T47D (cell line): ENCODE measurements at regions not wholly inside any gene's neighbourhood (a gene's known extent, or its start where the extent isn't known, plus 50 kb on each side); places are given as distances from the start of the nearest gene placed in this dataset.

ENCODE experiments used
- DNase-seq, 2 experiments: peaks; one replicate each; pipeline versions ENCODE4 v3.0.0 to v3.0.0-alpha.2; 2011 to 2012; ENCODE audit warnings: low read depth in 1 of 2, low spot score in 1 of 2
- JUND ChIP-seq: IDR thresholded peaks from 2 replicates; pipeline ENCODE4 v1.6.1; 2012; ENCODE audit warnings: low read depth
- in situ Hi-C: cut with HindIII; loops from 2 replicates; pipeline ENCODE4 v1.10.0; 2016; ENCODE audit warnings: low sequenced_read_pairs, low pct_unique_long_range_greater_than_20kb

- in situ Hi-C loops = no loop called here
- no peak for TF ChIP-seq JUND
- DNase-seq = no peak
Measured at GRCh38 chr2:88321449-88322248, 130.8 kb downstream of the FOXI3 start.

- DNase-seq = no peak
- in situ Hi-C loops = no loop called here
- no peak for TF ChIP-seq JUND
Measured at GRCh38 chr2:88320076-88320773, 132.3 kb downstream of the FOXI3 start.

- in situ Hi-C loops = no loop called here
- no peak for TF ChIP-seq JUND
Measured at GRCh38 chr2:88318956-88319330, 133.6 kb downstream of the FOXI3 start.

GRCh38 chr2:88318071-88318955 lies 134.2 kb downstream of the FOXI3 start:
- DNase-seq = no peak
- TF ChIP-seq JUND = no peak
- in situ Hi-C loops = no loop called here

More at GRCh38 chr2:88318956-88319330, 133.6 kb downstream of the FOXI3 start:
- DNase-seq = no peak

GRCh38 chr2:88310787-88311186 lies 140.6 kb downstream of the THNSL2 start:
- no peak for TF ChIP-seq JUND
- in situ Hi-C loops = no loop called here

GRCh38 chr2:88307817-88308216 lies 137.7 kb downstream of the THNSL2 start:
- peak; percentile 35 to 76 for DNase-seq
- in situ Hi-C loops = no loop called here
- no peak for TF ChIP-seq JUND

More at GRCh38 chr2:88310787-88311186, 140.6 kb downstream of the THNSL2 start:
- DNase-seq = no peak

- DNase-seq = no peak
- in situ Hi-C loops = no loop called here
- no peak for TF ChIP-seq JUND
Measured at GRCh38 chr2:88303865-88304264, 133.7 kb downstream of the THNSL2 start.

GRCh38 chr2:88296247-88296646 lies 126.1 kb downstream of the THNSL2 start:
- no peak for DNase-seq
- TF ChIP-seq JUND = no peak
- in situ Hi-C loops = no loop called here

- in situ Hi-C loops = no loop called here
- DNase-seq = no peak
- no peak for TF ChIP-seq JUND
Measured at GRCh38 chr2:88283886-88284592, 113.9 kb downstream of the THNSL2 start.

- in situ Hi-C loops = no loop called here
- TF ChIP-seq JUND = no peak
- DNase-seq = no peak
Measured at GRCh38 chr2:88281302-88282217, 111.4 kb downstream of the THNSL2 start.

GRCh38 chr2:88269836-88270235 lies 99.7 kb downstream of the THNSL2 start:
- TF ChIP-seq JUND = no peak
- in situ Hi-C loops = no loop called here
- DNase-seq = no peak
